Stimulated activated CD4-positive, alpha-beta T cell treated with anti-CD3 and anti-CD28 coated beads, Interleukin-2, amount 100 ng/mL, for 24 hours (primary cell): ENCODE measurements at regions not wholly inside any gene's neighbourhood (a gene's known extent, or its start where the extent isn't known, plus 50 kb on each side); places are given as distances from the start of the nearest gene placed in this dataset.
"Not testable (repeated sequence)": the region's sequence is repeated elsewhere in the genome, so short reads cannot be mapped to it uniquely, and the experiment has no call there.

Experiments used
- DNase-seq, 2 donors: peaks; one replicate each; pipeline ENCODE4 v3.0.0-alpha.2; 2020

- DNase-seq = no peak
Measured at GRCh38 chr19:29048873-29049272, 164.1 kb downstream of the UQCRFS1 start.

GRCh38 chr19:29045679-29046254 is 167.2 kb downstream of the UQCRFS1 start:
- DNase-seq = no peak

DNA sequence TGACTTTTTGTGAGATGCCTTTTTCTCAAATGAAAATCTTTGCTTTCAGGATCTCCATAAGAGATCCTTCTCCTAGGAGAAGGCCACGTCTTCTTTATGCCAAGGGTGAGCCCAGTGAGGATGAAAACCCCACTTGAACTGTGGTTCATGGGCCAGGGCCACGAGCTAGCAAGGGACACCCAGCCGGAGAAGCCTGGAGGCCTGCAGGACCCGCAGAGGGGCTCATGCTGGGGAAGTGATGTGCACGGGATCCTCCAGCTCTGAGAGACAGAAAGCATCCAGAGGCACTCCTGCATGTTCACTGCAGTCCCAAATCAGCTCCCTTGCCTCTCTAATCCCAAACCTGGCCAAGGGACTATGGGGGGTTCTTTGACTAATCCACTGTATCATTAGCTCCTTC is 168.9 kb downstream of the UQCRFS1 start:
- DNase-seq = no peak

DNA sequence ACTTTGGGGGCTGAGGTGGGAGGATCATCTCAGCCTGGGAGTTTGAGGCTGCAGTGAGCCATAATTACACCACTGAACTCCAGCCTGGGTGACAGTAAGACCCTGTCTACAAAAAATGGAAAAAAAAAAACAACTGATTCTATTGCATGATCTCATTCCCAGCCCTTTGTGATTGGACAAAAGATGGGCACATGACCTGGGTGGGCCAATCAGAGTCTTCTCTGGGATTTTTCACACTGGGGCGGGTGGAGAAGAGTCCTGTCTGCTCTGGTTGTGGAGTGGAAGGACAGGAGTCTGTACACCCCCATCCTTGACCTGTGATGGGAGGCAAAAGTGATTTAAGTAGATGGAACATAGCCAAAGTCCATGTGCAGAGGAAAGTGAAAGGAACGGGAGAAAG is 170.5 kb downstream of the UQCRFS1 start:
- DNase-seq = no peak

GRCh38 chr19:29040951-29041350 is 172.0 kb downstream of the UQCRFS1 start:
- no peak for DNase-seq

DNA sequence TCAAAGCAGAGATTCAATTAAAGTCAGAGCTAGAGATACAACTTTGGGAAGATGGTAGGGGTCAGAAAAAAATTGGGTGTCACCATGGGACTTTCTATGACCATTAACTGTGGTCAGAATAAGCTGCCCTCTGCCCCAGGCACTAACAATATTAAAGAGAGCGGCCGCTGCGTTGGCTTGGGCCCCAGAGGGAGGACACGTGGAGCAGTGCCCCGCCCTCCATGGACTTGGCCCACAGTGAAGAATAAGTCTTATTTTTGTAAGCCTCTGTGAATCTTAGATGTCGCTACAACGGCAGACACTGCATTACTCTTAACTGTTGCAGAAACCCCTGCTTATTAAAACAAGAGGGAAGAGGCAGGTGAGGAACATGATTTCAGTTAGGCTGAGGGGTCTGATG is 172.7 kb downstream of the UQCRFS1 start:
- no peak for DNase-seq

GRCh38 chr19:29039036-29039435 is 173.9 kb downstream of the UQCRFS1 start:
- not testable (repeated sequence) for DNase-seq

GRCh38 chr19:29031216-29031615 is 181.7 kb downstream of the UQCRFS1 start:
- no peak for DNase-seq

- no peak for DNase-seq
Measured at GRCh38 chr19:29029268-29029958, 183.5 kb downstream of the UQCRFS1 start.

GRCh38 chr19:29022599-29022998 is 190.4 kb downstream of the UQCRFS1 start:
- DNase-seq = no peak

DNA sequence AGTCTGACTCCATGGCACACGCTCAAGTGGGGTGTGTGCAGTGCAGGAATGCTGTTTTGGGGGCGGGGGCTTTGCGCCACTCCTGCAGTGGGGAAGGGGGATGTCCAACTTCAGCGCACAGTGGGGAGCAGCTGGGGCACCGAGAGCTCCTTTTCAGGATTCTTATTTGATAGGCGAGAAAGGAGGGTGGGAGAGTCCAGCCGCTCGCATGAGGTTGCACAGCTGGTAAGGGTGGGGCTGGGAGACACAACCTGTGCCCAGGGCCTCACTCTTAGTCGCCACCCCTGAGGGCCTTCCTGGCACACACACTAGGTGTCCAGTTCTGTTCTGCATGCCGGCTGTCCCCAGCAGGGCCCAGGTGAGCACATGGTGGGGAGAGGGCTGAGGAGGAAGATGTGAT is 190.8 kb downstream of the UQCRFS1 start:
- no peak for DNase-seq

DNA sequence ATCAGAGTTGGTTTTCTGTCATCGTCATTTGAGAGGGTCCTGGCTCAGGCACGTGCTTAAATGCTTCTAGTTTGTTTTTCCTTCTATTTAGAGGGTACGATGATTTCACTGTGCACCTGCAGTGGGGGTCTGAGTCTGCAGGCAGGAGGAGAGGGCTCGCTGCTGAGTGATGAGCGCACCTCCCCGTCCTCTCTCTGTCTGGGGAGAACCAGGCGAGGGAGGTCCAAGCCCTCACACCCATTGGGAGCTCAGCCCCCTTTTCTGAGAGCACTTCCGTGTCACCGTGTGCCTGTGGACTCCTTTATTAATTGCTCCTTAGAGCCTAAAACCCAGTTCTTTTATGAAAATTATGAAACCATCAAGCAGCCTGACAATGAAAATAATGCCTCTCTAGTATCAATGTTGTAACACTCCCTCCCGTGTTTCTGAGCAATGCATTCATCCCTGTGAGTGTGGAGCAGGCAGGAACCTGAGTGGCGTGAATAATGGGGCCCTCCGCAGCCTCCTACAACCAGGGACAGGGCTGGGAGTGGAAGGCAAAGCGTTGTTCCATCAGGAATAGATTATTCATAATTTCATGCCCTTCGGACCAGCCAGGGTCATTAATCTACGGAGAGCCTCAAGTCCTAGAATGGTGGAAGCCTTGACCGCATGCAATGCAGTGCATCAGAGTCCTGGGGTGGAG is 191.6 kb downstream of the UQCRFS1 start:
- no peak for DNase-seq

GRCh38 chr19:29019403-29019802 is 193.5 kb downstream of the UQCRFS1 start:
- no peak for DNase-seq

DNA sequence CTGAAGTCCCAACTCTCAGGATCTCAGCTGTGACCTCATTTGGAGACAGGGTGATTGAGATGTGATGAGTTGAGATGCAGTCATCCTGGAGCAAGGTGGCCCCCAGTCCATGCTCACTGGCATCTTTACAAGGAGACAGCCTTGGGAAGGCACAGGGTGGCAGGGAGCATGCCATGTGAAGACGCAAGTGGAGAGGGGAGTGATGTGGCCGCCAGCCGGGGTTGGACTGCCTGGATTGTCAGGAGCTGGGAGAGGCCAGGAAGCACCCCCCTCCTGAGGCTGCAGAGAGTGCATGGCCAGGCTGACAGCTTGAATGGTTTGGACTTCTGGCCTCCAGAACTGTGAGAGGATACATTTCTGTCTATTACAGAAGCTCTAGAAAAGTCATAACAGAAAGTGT is 194.4 kb downstream of the UQCRFS1 start:
- DNase-seq = no peak

GRCh38 chr19:29017788-29018187 is 195.2 kb downstream of the UQCRFS1 start:
- no peak for DNase-seq

- DNase-seq = no peak
Measured at GRCh38 chr19:29016926-29017760, 195.8 kb downstream of the UQCRFS1 start.

- DNase-seq = no peak
Measured at GRCh38 chr19:29016353-29016752, 196.6 kb downstream of the UQCRFS1 start.

GRCh38 chr19:29015569-29015968 is 197.4 kb downstream of the UQCRFS1 start:
- DNase-seq = no peak

GRCh38 chr19:29014857-29015436 is 198.0 kb downstream of the UQCRFS1 start:
- DNase-seq = no peak

DNA sequence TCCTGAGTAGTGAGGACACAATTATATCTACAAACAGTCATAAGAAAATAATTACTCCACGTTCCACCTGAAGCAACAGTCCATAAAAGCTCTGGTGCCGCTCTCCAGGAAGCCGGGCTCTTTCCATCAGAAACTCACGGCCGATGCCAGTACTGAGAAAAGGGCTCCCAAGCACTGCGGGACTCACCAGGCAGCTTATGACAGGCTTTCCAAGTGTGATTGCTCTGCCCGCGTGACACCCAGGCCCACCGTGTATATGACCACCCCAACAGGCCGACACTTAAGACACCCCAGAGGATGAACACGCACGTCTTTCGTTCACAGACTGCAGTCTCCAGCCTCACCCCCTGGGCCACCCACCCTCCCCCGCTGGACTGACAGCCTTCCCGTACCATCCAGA is 199.0 kb downstream of the UQCRFS1 start:
- DNase-seq = no peak

DNA sequence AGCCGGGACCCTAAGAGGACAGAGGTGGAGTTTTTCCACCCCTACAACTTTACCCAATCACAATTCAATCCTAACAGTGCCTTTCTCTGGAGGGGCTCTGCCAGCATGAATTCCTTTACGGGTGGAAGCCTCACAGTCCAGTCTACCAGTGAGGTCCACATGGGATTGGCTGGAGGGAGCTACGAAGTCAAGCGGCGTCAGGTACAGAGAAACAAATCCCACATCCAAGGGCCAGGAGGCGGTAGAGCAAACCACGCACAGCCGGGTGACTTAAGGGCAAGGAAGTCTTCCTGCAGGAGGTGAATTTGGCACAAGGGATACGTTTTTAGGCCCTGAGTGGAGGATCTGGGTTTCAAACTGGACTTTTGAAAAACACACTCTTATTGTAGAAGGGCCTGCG is 199.6 kb downstream of the UQCRFS1 start:
- no peak for DNase-seq

- no peak for DNase-seq
Measured at GRCh38 chr19:29012457-29012856, 200.5 kb downstream of the UQCRFS1 start.

GRCh38 chr19:29010276-29010675 is 202.7 kb downstream of the UQCRFS1 start:
- DNase-seq = no peak
